Astrocyte of the cerebellum (primary cell): ENCODE measurements at regions not wholly inside any gene's neighbourhood (a gene's known extent, or its start where the extent isn't known, plus 50 kb on each side); places are given as distances from the start of the nearest gene placed in this dataset.

Experiments used
- DNase-seq: peaks from one replicate; pipeline ENCODE4 v3.0.0-alpha.2; 2011; ENCODE audit warnings: low read depth
- H3K4me3 ChIP-seq: 2 replicates; pipeline ENCODE4 v1.5.1; 2011; ENCODE audit warnings: mild to moderate bottlenecking, low read depth, low read length, moderate library complexity
- CTCF ChIP-seq: IDR thresholded peaks from 2 replicates; pipeline ENCODE4 v1.5.1; 2012; ENCODE audit warnings: low read length, low read depth, moderate library complexity, mild to moderate bottlenecking; ENCODE audit errors: missing control alignments
- in situ Hi-C: cut with HindIII; loops from 2 replicates; pipeline ENCODE4 v1.10.0; 2017; ENCODE audit warnings: low sequenced_read_pairs

GRCh38 chr11:42074306-42074705 is 614.9 kb upstream of the LRRC4C start:
- TF ChIP-seq CTCF = no peak
- in situ Hi-C loops = no loop called here
- DNase-seq = no peak
- H3K4me3 ChIP-seq = no peak overlapping the region

- no peak for DNase-seq
- no peak overlapping the region for H3K4me3 ChIP-seq
- no peak for TF ChIP-seq CTCF
- in situ Hi-C loops = no loop called here
Measured at GRCh38 chr11:42075180-42075579, 615.7 kb upstream of the LRRC4C start.

- H3K4me3 ChIP-seq = no peak overlapping the region
- DNase-seq = no peak
- no peak for TF ChIP-seq CTCF
- in situ Hi-C loops = no loop called here
Measured at GRCh38 chr11:42077794-42078193, 618.3 kb upstream of the LRRC4C start.

- in situ Hi-C loops = no loop called here
- DNase-seq = no peak
- TF ChIP-seq CTCF = no peak
- no peak overlapping the region for H3K4me3 ChIP-seq
Measured at GRCh38 chr11:42085736-42086135, 626.3 kb upstream of the LRRC4C start.

- no peak overlapping the region for H3K4me3 ChIP-seq
- in situ Hi-C loops = no loop called here
- no peak for TF ChIP-seq CTCF
- no peak for DNase-seq
Measured at GRCh38 chr11:42093541-42093940, 634.1 kb upstream of the LRRC4C start.

- no peak overlapping the region for H3K4me3 ChIP-seq
- no peak for TF ChIP-seq CTCF
- DNase-seq = no peak
- in situ Hi-C loops = no loop called here
Measured at GRCh38 chr11:42098075-42098474, 638.6 kb upstream of the LRRC4C start.

- TF ChIP-seq CTCF = no peak
- H3K4me3 ChIP-seq = no peak overlapping the region
- in situ Hi-C loops = no loop called here
- no peak for DNase-seq
Measured at GRCh38 chr11:42112866-42113265, 653.4 kb upstream of the LRRC4C start.
